ENCODE measurements at regions not wholly inside any gene's neighbourhood (a gene's known extent, or its start where the extent isn't known, plus 50 kb on each side); places are given as distances from the start of the nearest gene placed in this dataset.
"Not testable (repeated sequence)": the region's sequence is repeated elsewhere in the genome, so short reads cannot be mapped to it uniquely, and the experiment has no call there.

DNA sequence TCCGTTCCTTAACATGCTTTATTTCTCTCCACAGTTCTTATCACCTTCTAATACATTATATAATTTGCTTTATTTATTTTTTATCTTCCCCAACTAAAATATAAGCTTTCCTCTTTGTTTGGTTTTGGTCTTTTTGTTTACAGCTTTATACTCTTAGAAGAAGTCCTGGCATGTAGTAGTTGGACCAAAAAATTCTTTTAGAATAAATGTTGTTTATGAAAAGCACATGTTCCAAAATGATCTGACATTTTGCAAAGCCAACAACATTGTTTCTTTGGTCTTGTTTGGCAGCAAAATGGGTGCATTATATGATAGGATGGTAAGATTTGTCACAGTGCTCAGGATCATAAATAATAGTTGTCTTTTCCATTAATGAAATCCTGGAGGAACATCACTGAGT, 312.5 kb downstream of the LRIG3 start:
- no peak for DNase-seq

DNA sequence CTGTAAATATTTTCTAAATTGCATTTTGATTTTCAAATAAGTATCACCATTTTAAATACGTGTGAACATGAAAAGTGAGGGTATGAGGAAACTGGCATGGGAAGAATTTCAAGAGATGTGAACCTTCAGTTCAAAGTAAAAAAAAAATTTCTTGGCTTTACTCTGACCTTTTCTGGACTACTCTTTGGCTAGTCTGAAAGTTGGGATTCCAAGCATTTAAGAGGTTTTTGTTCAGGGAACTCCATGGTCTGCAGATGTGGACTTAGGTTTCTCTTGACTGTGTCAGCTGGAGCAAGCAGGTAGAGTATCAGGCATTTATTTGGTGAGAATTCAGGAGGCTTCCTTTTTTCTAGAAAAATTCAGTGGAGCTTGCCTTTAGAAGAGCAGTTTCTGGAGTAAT, 311.6 kb downstream of the LRIG3 start:
- DNase-seq: no peak

DNA sequence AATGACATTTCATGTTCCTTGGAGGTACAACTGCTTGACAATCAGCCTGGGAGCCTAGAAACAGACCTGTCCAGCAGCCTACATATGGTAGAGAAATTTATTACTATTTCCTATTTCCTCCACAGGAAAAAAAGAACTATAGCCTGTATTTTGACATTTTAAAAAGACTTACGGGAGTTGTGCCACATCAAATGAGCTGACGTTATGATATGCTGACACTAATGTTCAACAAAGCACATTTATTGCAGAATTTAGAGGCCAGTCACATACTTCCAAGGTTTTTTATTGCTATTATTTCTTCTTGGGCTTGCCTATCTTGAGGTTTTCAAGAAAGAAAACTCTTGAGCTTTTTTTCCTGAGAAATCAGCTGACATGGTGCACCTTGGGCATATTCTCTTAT, 305.3 kb downstream of the LRIG3 start:
- DNase-seq: no peak

DNA sequence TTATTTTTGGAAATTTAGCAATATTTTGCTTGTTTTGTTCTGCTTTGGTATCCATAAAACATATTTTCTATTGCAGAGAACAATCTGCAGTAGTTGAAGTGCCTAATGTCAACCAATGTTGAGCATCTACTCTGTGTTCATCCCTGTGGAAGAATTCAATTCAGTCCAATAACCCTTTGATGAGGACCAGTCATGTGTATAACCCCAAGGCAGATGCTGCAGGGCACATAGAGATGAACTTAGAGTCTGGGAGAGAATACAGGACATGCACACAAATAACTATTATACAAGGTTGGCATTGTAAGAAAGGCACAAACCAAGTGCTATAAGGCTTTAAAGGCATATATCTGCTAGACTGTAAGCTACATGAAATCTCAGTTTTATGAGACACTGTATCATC, 304.7 kb downstream of the LRIG3 start:
- DNase-seq: no peak

DNA sequence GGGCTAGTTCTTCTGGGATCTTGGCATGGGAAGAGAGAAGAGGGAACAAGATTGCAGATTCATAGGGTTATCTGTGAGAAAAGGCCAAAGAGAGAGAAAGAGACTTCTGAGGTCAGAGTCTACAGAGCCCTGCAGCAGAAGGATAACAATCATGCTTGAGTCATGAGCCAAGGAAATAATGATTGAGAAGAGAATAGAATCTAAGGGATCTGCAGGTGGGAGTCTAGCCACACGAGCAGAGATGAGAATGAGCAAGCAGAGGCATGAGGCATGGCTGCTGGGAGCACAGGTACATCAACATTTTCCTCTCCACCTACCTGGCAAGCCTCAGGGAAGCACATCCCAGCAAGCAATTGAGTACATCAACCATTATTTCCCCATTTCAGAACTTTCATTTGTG, 303.7 kb downstream of the LRIG3 start:
- no peak for DNase-seq

DNA sequence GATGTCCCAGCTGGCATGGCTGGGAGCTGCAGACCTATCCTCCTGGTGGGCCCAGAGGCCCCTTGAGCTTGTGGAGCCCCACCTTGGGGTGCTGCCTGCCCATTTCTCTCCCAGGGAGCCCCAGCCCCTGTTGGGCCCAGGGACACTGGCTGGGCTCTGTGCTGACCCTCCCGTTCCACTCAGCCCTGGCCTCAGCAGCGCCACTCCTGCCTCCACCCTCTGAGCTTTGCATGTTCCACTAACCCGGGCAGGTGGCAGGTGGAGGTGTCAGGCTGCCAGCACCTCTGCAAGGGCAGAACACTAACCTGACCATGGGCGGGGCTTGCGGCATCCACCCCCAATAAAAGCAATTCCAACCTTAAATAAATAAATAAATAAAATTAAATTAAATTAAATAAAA, 299.2 kb downstream of the LRIG3 start:
- DNase-seq: no peak

DNA sequence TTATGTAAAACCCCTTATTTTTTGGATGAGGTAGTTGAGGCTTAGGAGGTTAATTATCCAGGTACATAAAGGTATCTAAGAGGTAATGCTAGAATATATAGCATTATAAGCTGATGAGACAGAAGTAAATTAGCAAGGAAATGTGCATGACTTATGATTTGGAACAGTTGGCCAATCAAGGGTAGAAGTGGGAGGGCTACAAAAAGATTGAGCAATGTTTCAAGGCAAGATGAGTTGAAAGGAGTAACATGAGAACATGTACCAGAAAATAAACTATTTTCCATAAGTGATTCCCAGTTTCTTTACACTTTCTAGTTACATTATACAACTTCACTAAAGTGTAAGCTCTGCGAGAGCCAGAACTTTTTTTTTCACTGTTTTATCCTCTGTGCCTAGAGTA, 290.9 kb downstream of the LRIG3 start:
- no peak for DNase-seq

DNA sequence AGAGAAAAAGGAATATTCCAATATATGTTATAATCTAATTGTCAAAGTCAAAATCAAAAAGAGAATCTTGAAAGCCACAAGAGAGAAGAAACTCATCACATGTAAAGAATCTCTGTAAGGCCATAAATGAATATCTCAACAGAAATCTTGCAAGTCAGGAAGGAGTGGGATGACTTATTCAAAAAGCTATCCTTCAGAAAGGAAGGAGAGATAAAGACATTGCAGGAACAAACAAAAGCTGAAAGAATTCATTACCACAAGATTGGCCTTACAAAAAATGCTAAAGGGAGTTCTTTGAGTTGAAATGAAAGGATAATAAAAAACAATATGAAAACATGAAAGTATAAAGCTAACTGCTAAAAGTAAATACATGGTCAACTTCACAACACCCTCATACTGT, 286.8 kb downstream of the LRIG3 start:
- DNase-seq: no peak

DNA sequence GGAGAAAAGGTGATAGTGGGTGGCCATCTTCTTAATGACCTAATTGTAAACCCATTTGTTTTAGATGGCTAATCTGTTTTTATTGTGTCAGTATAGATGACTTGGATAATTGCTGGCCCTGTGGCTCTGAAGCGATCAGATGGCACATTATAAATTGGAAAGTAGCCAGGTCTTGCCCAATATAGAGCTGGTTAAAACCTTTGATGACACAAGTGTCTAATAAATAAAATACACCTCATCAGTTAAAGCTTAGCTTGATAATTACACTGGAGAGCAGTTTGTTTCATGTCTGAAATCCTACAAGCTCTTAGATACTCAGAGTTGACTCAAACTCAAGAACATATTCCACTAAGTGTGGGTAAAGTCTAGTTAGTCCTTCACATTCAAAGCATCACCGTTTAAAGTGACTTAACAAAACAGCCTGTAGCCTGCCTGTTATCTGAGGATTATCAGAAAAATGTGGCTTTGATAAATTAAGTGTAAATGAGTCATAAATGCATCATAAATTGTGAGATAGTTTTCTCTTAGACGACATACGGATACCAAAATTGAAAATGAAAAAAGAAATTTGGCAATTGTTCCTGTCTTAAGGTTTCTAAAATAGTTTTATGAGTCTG, 280.9 kb downstream of the LRIG3 start:
- DNase-seq: peak; percentile 99

DNA sequence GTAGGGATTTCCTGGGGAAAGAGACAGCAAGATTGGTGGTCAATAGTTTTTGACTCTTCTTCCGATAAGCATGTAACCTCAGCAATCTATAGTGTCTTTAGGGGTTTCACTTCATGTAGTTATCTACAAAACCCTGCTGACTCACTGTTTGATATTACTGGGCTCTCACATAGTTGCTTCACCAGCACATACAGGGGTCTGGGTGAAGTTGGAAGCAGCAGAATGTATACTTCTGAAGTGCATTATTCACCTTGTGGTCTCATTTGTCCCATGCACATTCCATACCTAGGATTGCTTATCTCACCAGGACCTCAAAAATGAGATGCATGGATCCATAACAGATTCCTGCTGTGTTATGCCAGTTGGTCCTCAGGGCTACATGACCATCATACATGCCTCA, 280.0 kb downstream of the LRIG3 start:
- DNase-seq: no peak

DNA sequence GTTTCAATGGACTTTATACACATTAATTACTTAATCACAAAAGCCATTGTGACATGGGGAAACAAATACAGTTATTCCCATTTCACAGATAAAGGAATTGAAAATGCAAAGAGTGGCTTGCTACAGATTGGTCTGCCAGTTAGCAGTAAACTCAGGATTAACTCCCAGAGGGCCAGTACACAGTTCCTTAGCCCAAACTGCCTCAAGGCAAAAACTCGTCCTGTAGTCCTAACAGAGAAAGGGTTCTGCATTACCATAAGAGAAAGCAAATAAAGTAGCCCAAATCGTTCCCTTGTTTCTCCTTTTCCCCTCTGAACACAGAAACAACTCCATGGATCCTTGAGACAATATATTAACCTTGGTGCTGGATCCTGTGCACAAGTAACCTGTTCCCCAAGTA, 274.4 kb downstream of the LRIG3 start:
- DNase-seq: no peak

DNA sequence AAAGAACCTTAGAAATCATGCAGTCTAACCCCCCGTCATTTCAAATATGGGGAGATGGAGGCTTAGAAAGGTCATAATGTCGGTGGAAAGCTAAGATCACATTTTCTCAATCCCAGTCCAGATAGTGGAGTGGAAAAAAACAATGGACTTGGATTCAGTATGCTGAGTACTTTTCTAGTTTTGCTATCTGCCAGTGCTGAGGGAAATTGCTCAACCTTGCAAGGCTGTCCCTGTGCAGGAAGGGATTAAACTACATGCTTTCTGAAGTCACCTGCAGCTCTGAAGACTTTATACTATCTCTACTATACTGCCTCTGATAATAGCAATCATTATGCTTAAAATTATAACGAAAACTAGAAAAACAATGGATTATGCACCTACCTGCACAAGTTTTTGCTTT, 272.8 kb downstream of the LRIG3 start:
- DNase-seq: no peak

DNA sequence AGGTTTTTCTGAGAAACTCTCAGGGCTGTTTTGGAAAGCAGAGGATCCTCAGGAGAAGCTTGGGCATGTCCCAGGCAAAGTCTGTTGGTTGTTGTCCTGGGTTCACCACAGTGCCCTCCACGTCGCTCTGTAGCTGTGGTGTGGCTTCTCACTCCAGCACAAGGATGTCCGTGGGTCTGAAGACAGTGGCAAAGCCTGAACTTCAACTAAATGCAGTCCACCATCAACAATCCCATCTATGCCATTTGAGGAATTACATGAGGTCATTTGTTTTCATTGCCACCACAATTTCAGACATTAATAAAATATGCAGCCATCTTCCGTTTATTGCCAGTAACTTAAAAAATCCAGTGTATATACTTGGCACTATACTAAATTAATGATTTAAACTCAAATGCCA, 272.1 kb downstream of the LRIG3 start:
- no peak for DNase-seq

DNA sequence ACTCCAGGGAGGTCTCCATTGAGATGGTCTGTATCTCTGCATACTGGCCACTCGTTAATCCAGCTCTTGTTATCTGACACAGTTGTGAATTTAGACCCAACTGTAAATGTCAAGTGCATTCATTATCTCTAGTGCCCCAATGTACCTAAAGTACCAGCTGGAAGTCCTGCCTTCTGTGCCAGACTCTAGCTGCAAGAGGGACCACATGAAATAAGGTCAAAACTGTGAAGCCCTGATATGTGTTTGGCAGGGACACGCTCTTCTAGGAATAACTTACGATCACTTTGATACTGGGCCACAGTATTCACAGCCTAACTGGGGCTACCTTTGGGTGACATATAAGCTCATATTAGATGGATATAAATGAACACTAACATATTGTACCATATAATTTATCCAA, 268.5 kb downstream of the LRIG3 start:
- DNase-seq: no peak

DNA sequence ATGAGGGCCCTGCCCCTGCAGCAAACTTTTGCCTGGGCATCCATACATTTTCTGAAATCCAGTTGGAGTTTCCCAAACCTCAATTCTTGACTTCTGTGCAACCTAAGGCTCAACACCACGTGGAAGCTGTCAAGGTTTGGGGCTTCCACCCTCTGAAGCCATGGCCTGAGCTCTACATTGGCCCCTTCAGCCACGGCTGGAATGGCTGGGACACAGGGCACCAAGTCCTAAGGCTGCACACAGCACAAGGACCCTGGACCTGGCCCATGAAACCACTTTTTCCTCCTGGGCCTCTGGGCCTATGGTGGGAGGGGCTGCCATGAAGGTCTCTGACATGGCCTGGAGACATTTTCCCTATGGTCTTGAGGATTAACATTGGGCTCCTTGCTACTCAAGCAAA, 266.3 kb downstream of the LRIG3 start:
- no peak for DNase-seq

DNA sequence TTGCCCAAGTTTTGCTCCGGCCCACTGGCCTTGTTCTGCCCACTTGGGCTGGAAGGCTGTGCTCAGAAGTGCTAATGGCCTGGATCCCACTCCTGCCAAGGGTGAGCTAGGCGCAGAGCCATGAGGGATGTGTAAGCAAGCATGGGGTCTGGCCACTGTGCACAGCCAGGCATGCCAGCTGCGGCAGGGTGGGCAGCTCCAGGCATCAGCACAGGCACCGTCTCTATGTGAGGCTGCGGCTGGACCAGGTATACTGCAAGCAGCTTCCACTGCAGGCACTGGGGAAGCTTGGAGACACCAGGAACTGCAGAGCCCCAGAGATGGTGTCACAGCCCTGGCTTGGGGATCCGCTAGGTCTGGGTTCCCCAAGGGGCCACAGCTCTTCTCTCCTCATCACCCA, 264.9 kb downstream of the LRIG3 start:
- DNase-seq: no peak

DNA sequence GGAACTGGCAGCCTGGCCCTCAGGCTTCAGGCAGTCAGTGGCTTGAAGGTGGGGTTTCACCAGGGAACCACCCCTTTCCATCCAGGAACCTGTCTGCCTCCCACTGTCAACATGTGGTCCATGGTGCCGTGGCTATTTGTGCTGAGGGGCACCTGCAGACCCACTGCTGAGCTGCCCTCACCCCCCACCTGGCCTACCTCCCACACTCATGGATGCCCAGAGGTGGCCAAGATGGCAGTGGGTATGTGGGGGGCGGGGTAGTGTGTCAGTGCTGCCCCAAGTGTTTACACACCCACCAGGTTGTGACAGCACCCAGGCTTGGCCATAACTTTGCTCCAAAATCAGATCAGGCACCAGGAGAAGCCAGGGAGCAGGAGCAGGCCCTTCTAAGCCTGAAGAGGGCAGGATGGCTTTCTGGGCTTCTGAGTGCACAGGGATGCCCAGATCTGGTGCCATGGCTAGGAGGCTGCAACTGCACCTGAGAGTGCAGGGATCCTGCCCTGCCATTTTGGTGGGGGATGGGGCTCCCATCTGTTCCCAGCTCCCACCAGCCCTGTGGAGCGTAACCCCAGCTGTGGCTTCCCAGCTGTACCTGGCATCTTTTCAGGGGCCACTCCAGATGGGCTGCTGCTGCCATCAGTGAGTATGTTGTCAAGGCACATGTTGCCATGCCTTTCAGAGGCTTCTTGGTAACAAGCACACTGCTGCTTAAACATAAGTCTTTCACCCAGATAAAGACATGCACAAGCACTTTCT, 263.9 kb downstream of the LRIG3 start:
- DNase-seq: no peak

DNA sequence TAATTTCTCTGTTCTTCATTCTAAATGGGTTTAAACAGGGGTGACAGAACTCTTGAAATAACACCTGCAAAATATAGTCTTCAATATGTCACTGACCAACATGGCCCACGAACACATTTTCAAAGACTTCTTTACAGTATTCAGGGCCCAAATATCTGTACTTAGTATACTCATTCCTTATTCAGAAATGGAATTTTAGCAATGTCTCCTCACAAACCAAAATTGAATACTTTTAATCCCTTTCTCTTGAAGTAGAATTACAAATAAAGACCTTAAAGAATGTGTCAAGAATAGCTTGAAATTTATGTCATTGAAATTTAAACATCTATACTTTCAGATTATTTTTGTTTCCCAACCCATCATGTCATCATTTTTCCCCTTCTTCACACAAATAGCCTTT, 263.1 kb downstream of the LRIG3 start:
- no peak for DNase-seq

DNA sequence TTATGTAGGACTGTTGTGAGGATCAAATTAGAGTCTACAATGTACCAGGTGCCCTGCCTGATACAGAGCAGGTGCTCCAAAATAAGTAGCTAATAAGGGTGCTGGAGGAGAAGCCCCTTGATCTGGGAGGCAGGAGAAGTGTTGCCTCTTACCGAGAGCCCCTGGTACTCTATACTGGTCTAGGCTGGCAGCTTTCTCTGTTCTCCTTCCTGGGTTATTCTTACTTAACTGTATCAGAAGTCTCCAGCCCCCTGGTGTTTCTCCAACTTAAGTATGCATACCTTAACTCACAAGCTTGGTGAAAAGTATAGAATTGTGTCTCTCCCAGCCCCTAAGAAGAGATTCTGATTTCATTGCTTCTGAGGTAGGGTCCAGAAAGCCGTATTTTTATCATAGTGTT, 254.9 kb downstream of the LRIG3 start:
- DNase-seq: no peak

DNA sequence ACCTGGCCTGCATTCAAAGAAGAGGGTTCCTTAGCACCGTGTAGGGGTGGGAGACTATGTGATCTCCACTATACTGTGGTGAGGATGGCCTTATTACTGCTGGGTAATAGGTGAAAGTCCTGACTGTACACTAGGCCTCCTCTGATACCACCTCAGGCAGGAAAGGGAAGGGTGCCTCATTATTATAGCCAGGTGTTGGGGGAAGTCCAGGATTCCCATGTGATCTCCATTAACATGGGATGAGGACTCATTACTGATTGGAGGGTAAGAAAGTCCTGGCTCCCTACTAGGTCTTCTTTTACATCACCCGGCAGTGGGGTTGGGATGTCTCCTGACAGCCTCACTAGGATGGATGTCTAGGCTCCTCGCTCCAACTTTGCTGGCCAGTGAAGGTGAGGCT, 252.1 kb downstream of the LRIG3 start:
- no peak for DNase-seq

DNA sequence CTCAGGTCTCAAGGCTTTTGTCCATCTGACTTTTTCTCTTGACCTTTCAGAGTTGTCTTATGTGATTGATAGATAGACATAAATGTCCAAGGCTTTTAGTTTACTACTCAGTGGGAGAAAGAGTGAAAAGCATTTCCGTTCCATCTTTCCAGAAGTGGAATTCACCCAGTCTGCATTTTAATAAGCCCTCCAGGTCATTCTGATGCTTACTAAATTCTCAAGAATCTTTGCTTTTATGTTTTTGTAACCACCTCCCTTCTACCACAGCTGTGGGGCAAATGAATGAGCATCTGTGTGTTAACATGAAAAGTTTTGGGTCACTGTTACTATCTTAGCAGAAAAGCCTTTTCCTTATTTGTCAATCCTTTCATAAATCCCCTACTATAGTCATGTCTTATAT, 251.4 kb downstream of the LRIG3 start:
- DNase-seq: no peak

DNA sequence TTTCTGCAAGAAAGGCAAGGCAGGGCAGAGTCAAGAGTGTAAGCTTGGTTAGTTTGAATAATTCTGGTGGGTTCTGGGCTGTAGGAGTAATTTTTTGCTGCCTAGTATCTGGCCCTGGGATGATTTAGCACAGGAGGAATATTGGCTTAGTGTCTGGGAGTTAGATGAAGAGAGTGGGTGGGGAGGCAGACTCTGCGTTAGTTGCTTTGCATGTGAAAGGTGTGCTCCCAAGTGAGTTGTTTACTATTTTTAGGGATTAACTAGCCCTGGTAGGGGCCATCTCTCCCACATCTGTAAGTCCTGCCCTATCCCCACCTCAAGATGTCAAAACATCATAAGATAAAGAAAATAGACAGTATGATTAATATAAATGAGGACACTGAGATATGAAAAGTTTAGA, 249.7 kb downstream of the LRIG3 start:
- no peak for DNase-seq

DNA sequence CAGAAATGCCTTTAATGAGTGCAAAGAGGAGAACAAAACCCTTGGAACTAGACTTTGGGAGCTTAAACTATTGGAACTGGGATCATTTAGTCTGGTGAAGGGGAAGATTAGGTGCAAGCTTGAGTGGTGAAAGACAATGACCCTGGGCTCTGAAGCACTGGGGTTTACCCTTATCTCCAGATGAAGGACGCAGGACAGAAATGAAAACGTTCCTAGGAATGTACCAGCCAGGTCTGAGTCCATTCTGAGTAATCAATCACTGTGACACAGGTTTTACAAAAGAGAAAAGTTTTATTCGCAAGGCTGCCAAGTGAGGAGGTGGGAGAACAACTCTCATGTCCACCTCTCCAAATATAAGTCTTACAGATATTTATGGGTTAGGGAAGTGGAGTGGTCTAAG, 249.1 kb downstream of the LRIG3 start:
- DNase-seq: no peak

DNA sequence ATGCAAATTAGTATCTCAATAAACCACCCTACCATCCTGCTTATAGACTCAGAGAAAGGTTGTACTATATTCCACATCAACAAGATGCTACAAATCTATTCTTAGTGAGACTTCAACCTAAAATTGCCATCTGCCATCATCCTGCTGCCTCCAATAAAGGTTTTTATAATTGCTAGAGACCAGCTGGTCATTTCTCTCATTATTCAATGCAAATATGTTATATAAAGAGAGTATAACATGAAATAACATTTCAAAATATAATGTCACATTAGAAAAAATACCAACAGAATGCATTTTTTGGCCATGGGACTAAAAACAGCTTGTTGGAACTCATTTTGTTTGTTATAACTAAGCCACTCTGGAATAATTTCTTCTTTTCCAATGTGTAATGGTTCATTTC, 247.3 kb downstream of the LRIG3 start:
- no peak for DNase-seq

DNA sequence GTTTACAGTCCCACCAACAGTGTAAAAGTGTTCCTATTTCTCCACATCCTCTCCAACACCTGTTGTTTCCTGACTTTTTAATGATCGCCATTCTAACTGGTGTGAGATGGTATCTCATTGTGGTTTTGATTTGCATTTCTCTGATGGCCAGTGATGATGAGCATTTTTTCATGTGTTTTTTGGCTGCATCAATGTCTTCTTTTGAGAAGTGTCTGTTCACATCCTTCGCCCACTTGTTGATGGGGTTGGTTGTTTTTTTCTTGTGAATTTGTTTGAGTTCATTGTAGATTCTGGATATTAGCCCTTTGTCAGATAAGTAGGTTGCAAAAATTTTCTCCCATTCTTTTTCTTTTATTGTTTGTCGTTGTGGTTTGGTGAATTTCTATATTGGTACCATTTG, 242.5 kb downstream of the LRIG3 start:
- not testable (repeated sequence) for DNase-seq

All from NCI-H1417 treated with DMSO at 0.1 percent for 48 hours (cell line).